ENCODE measurements at regions not wholly inside any gene's neighbourhood (a gene's known extent, or its start where the extent isn't known, plus 50 kb on each side); places are given as distances from the start of the nearest gene placed in this dataset.

DNA sequence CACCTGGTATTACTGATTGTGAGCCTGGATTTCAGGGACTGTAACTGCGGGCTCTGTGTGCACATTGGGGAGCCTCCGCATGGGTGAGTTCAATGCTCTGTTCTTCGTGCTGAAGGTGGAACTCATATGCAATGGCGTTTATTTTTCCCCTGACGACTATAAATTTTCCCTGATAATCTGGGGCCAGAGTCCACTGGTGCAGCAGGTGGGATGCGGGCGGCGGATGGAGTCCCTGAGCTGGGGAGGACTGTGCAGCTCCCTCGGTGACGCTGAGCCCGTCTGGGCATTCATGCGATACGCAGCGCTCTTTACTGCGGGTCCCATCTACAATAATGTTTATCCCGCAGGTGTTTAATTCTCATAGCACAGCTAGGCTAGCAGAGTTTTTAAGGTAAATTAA, 181.6 kb upstream of the ALKAL2 start:
- peaks cover 4% of the 10 kb centered on the region for H3K9me3 ChIP-seq
- TF ChIP-seq, protein P1, sequence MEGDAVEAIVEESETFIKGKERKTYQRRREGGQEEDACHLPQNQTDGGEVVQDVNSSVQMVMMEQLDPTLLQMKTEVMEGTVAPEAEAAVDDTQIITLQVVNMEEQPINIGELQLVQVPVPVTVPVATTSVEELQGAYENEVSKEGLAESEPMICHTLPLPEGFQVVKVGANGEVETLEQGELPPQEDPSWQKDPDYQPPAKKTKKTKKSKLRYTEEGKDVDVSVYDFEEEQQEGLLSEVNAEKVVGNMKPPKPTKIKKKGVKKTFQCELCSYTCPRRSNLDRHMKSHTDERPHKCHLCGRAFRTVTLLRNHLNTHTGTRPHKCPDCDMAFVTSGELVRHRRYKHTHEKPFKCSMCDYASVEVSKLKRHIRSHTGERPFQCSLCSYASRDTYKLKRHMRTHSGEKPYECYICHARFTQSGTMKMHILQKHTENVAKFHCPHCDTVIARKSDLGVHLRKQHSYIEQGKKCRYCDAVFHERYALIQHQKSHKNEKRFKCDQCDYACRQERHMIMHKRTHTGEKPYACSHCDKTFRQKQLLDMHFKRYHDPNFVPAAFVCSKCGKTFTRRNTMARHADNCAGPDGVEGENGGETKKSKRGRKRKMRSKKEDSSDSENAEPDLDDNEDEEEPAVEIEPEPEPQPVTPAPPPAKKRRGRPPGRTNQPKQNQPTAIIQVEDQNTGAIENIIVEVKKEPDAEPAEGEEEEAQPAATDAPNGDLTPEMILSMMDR (IDR thresholded peaks at IDR 0.05), result no peak
- H3K4me3 ChIP-seq, result no peak overlapping the region
- DNase-seq (ENCODE audit: low spot score) (no peak), ATAC-seq (ENCODE audit: insufficient number of reproducible peaks, low FRiP score, low read depth) (no peak)
- peaks cover 0 to 9% of the 10 kb centered on the region in 2 donors for H3K4me1 ChIP-seq (ENCODE audit: control insufficient read depth in 1 of 2, low read depth in 2 of 2)
- H3K27me3 ChIP-seq (replicated peaks; ENCODE audit: insufficient read depth), result no peaks in the 10 kb centered on the region
- no peak overlapping the region for H3K27ac ChIP-seq
- H3K36me3 ChIP-seq, result no peaks in the 10 kb centered on the region

DNA sequence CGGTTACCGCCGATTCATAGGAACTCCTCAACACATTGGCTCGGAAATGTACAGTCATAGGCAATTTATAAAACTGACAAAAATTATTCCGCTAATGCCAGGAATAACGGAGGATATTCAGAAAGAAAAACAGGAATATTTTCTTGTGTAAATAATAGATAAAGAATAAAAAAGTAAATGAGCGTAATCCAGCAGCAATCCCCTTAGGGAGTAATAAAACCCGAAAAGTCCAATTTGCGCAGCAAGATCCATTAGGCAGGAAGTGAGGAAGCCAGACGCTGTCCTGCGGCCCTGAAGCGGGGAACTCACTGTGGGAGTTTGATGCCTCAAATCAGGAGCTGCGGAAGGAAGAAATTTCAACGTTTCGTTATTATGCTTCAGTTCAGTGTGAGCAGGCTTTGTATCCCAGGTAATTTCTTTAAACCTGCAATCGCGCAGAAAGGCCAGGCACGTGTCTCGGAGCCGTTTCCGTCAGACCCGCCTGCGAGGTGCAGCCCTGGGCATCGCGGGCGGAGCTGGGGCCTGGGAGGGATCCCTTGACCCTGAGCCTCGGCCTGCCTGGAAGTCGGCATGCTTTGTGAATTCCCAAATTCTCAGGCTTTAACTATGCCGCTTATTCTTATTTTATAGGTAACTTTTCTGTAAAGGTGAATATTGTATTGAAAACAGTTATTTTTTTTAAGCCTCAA, 180.9 kb upstream of the ALKAL2 start:
- Histone ChIP-seq H3K27me3 (replicated peaks; ENCODE audit: insufficient read depth) (no peaks in the 10 kb centered on the region), H3K4me3 (peak overlapping the region; percentile 33), H3K9me3 (peaks cover 4% of the 10 kb centered on the region), H3K4me1 (ENCODE audit: control insufficient read depth in 1 of 2, low read depth in 2 of 2) (peaks cover 0 to 9% of the 10 kb centered on the region in 2 donors), H3K27ac (no peak overlapping the region), H3K36me3 (no peaks in the 10 kb centered on the region)
- ATAC-seq (ENCODE audit: insufficient number of reproducible peaks, low FRiP score, low read depth) (no peak), DNase-seq (ENCODE audit: low spot score) (no peak)
- TF ChIP-seq, protein P1 (IDR thresholded peaks at IDR 0.05), result no peak

DNA sequence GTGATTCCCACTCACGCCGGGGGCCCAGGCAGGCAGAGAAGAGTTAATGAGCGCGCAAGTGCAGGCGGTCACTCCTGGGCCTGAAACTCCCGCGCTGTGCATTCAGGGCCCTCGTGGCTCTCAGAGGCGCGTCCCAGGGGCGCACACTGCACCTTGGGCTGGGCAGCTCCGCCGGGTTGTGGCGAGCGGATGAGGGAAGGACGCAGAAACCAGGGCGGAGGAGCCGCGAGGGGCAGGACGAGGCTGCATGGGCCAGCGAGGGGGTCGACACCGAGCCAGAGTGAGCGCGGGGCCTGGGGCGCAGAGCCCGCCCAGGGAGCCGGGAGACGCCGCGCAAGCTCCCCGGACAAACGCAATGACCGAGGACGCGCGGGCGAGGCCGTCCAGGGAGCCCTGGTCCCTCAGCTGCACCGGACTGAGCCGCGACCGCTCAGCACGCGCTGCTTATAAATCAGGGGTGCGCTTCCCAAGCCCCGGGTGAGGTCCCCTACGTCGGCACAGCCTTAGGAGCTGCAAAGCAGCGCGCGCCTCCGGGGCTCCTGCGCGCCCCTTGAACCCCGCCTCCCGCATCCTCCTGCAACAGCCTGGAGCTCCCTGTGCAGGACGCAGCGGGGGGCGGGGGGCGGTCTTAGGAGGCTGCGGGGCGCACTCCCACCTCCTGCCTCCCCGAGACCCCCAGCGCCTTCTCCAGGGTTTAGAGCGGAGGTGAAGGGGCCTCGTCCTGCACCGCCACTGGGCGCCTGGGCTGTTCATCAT, 180.2 kb upstream of the ALKAL2 start:
- DNase-seq (ENCODE audit: low spot score) (no peak), ATAC-seq (ENCODE audit: insufficient number of reproducible peaks, low FRiP score, low read depth) (no peak)

DNA sequence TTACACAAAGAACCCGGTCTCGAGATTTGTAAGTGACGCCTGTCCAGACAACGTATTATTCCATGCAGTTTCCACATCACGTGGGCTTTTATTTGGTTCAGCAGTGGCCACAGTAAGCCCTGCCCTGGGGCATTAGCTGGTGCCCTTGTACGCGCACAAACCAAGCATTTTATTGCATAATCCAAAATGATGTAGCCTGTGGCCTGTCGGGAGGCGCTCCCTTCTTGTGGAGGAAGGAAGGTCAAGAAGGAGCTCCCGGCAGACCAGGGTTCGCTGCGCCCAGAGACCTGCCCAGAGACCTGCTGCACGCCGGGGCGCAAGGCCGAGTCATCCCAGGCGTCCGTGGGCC, 179.6 kb upstream of the ALKAL2 start:
- H3K4me1 ChIP-seq (ENCODE audit: control insufficient read depth in 1 of 2, low read depth in 2 of 2), result peaks cover 0 to 9% of the 10 kb centered on the region in 2 donors
- peak overlapping the region; percentile 33 for H3K4me3 ChIP-seq
- DNase-seq (ENCODE audit: low spot score), result no peak
- H3K27me3 ChIP-seq (replicated peaks; ENCODE audit: insufficient read depth), result no peaks in the 10 kb centered on the region
- H3K9me3 ChIP-seq, result no peaks in the 10 kb centered on the region
- no peak for ATAC-seq (ENCODE audit: insufficient number of reproducible peaks, low FRiP score, low read depth)
- TF ChIP-seq, protein P1 (IDR thresholded peaks at IDR 0.05), result no peak
- no peak overlapping the region for H3K27ac ChIP-seq
- no peaks in the 10 kb centered on the region for H3K36me3 ChIP-seq

More for the DNA sequence above, 180.2 kb upstream of the ALKAL2 start:
- Histone ChIP-seq H3K9me3 (no peaks in the 10 kb centered on the region), H3K27ac (no peak overlapping the region), H3K4me1 (ENCODE audit: control insufficient read depth in 1 of 2, low read depth in 2 of 2) (peaks cover 0 to 9% of the 10 kb centered on the region in 2 donors), H3K36me3 (no peaks in the 10 kb centered on the region), H3K4me3 (peak overlapping the region; percentile 33), H3K27me3 (replicated peaks; ENCODE audit: insufficient read depth) (no peaks in the 10 kb centered on the region)
- TF ChIP-seq, protein P1 (IDR thresholded peaks at IDR 0.05), result no peak

DNA sequence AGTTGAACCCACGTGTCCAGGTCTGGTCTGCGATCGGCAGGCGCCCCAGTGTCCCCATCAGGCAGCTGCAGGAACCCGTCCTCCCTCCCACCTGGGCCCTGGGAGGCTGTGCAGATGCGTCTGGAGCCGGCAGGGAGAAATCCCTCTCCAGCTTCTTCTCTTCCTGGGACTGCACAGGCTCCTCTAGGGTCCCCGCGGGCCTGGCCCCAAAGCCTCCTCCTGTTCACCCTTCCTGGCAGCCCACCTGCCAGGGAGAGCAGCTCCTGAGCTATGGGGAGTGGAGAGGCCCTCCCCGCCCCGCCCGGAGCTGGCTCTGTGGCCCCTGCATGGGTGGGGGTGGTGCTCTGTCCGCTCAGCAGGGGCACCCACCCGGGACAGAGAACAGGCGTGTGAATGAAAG, 179.2 kb upstream of the ALKAL2 start:
- Histone ChIP-seq H3K36me3 (no peaks in the 10 kb centered on the region), H3K4me1 (ENCODE audit: control insufficient read depth in 1 of 2, low read depth in 2 of 2) (peaks cover 0 to 9% of the 10 kb centered on the region in 2 donors), H3K4me3 (no peak overlapping the region), H3K27ac (no peak overlapping the region), H3K9me3 (no peaks in the 10 kb centered on the region), H3K27me3 (replicated peaks; ENCODE audit: insufficient read depth) (no peaks in the 10 kb centered on the region)
- DNase-seq (ENCODE audit: low spot score) (no peak), ATAC-seq (ENCODE audit: insufficient number of reproducible peaks, low FRiP score, low read depth) (no peak)
- TF ChIP-seq, protein P1 (IDR thresholded peaks at IDR 0.05), result no peak
